GM12865 (cell line): ENCODE measurements at regions not wholly inside any gene's neighbourhood (a gene's known extent, or its start where the extent isn't known, plus 50 kb on each side); places are given as distances from the start of the nearest gene placed in this dataset.
"Not testable (repeated sequence)": the region's sequence is repeated elsewhere in the genome, so short reads cannot be mapped to it uniquely, and the experiment has no call there.

Experiments
- DNase-seq: peaks from one replicate; pipeline ENCODE4 v3.0.0; 2010; ENCODE audit warnings: low read depth
- H3K4me3 ChIP-seq: 2 replicates; pipeline ENCODE4 v1.5.1; 2011; ENCODE audit warnings: mild to moderate bottlenecking, low read depth, low read length, control low read depth
- CTCF ChIP-seq: IDR thresholded peaks from 2 replicates; pipeline ENCODE4 v1.5.1; 2011; ENCODE audit warnings: low read length, control low read depth, low read depth, inconsistent platforms; ENCODE audit not compliant: insufficient read depth; ENCODE audit errors: missing control alignments

GRCh38 chr1:206384029-206384807 is 86.1 kb upstream of the IKBKE start:
- H3K4me3 ChIP-seq, result not testable (repeated sequence)
- peak; percentile 46 for DNase-seq
- TF ChIP-seq CTCF, result peak; percentile 37

DNA sequence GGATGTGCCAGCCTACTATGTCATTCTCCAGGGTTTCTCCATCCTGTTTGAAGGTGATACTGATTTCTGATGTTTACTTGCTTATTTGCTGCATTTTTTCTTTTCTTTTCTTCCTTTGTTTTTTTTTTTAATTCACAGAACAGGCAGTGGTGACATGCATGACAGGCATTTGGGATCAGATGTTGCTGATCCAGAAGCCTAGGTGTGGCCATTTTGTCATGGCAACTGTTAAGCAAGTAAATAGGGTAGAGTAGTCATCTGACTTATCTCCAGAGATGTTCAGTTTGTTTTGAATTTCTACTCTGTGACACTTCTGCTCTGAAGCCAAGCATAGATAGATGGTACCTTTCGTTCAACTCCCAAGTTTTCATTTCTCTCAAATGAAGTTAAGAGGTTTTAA is 85.4 kb upstream of the IKBKE start:
- not testable (repeated sequence) for H3K4me3 ChIP-seq, DNase-seq

DNA sequence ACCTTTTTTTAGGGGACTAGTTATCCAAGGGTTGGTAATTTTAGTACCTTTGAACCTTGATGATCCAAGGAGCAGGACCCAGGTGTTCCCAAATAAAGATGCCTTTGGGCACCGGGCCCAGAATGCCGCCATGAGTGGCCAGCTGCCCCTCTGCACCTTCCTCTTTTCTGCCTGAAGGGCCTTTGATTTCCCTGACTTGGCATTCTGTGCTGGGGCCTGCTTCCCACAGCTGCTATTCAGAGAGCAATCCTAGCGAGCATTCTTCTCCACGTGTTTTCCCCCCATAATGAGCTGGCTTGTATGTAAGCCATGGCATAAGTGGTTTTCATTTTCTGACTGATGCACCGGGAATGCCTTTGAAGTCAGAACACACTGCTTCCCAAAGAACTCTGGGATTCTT is 82.6 kb upstream of the IKBKE start:
- H3K4me3 ChIP-seq, result not testable (repeated sequence)

DNA sequence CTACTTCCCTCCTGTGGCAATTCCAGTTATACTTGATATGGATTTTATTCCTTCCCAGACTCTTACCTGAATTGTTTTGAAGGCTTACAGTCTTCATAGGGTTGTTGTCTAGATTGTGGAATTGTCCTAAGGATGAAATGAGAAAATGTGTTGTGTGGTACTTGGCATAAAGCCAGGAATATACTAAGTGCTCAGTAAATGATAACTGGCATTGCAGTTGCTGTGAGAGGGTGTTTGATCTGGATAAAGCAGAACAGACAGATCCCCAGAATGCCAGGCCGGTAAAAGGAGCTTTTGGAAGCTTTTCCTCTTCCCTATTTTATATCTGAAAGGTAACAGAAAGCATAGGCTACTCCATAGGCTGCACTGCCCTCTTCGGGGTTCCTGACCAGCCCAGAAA is 78.4 kb upstream of the IKBKE start:
- H3K4me3 ChIP-seq, DNase-seq: not testable (repeated sequence)

More for the DNA sequence above, 82.6 kb upstream of the IKBKE start:
- not testable (repeated sequence) for DNase-seq

- not testable (repeated sequence) for H3K4me3 ChIP-seq, DNase-seq
Measured at GRCh38 chr1:206397501-206397900, 72.8 kb upstream of the IKBKE start.

DNA sequence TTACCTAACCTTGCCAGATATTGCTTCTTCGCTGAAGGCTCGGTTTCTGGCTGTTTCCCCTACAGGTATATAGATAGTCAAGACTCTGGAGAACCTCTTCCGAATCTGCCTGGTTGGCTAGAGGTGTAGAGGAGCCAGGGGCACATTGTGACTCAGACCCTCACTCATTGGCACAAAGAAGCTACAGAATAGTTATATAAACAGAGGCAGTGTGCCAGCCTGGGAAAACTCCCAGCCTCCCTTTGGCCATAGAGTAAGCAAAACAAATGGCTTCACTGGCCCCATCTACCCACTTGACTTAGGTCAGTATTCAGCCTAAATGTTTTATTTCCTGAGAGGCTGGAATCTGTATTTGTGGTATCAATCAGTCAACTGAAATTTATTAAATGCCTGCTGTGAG is 72.0 kb upstream of the IKBKE start:
- not testable (repeated sequence) for DNase-seq, H3K4me3 ChIP-seq

DNA sequence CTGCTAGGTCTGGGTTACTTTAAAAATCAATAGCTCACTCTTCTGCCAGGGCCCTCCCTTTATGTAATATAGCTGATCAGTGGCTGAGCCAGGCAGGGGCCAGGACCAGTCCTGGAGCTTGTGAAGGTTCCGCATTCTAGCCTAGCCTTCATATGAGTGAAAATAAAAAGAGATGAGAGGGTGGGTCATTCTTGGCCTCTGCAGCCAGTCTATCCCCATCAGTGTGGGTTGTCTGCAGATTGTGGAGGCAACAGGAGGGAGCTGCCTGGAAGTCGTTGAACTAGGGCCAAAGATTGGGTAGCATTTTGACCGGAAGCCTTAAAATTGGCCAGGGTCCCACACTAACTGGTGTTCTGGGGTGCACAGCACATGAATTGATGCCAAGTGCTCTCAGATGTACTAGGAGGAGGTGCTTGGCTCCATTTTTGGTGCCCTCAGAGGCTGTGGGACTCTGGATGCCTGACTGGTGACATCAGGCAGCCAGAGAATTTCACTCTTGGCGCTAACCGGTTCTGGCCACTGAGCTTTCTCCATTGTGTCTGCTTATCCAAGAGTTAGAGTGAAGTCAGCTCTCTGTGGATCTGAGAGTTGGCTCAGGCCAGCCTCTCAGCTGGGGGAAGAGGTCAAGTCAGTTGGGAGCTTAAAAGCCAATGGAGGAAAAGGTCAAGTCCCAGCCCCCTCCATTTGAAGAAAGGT is 66.5 kb upstream of the IKBKE start:
- not testable (repeated sequence) for H3K4me3 ChIP-seq, DNase-seq

GRCh38 chr1:206404309-206405027 is 65.8 kb upstream of the IKBKE start:
- DNase-seq, H3K4me3 ChIP-seq: not testable (repeated sequence)

DNA sequence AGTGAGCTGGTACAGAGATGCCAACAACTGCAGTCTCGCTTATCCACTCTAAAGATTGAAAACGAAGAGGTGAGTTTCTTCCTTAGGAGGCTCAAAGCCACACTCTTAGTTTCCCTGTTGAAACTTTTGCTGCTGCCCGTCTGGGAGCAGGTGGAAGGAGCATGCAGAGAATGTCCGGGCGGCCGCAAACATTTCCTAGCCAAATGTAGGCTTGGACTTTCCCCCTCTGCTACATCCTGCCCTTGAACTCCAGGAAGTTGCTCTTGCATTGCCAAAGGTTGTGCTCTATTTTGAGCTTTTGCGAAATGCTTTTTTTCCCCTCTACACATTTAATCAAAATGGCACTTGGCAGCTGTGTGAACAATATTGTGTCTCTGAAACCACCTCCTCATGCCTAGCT is 65.0 kb upstream of the IKBKE start:
- DNase-seq, H3K4me3 ChIP-seq: not testable (repeated sequence)

GRCh38 chr1:206408371-206409288 is 61.6 kb upstream of the IKBKE start:
- DNase-seq, H3K4me3 ChIP-seq: not testable (repeated sequence)

DNA sequence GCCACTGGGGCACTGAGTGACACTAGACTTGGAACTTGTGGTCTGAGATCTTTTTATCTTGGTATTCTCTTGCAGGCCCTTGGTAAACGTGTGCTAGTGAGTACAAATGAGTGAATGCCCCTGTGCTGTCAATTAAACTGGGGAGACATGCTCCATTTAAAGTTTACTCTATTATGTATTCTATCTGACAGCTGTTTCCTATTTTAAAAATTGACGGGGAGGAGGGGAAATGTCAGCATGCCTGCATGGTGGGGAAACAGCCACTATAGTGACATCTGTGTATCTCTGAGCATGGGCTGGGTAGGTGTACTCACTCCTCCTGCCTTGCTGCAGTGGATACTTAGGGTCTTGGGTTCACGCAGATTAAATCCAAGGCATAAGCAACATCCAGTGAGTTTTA is 59.0 kb upstream of the IKBKE start:
- DNase-seq, result no peak
- H3K4me3 ChIP-seq, result no peak overlapping the region
- no peak for TF ChIP-seq CTCF
